ENCODE measurements at regions not wholly inside any gene's neighbourhood (a gene's known extent, or its start where the extent isn't known, plus 50 kb on each side); places are given as distances from the start of the nearest gene placed in this dataset.

GRCh38 chr2:129133692-129134641, 815.3 kb upstream of the HS6ST1 start:
- no peak for TF ChIP-seq EZH2 (IDR thresholded peaks at IDR 0.05; ENCODE audit: borderline replicate concordance, low read depth, low read length, poor library complexity, severe bottlenecking)
- no peak for TF ChIP-seq CTCF (conservative IDR thresholded peaks at IDR 0.05; ENCODE audit: low read depth, low read length)

All from A673 (cell line).